ENCODE measurements at regions not wholly inside any gene's neighbourhood (a gene's known extent, or its start where the extent isn't known, plus 50 kb on each side); places are given as distances from the start of the nearest gene placed in this dataset.

- H3K4me1 ChIP-seq (ENCODE audit: control insufficient read depth, insufficient read depth, low read length, unreplicated experiment), result no peaks in the 10 kb centered on the region
- no peaks in the 10 kb centered on the region for H3K79me2 ChIP-seq (ENCODE audit: control insufficient read depth, insufficient read depth, low read length, unreplicated experiment)
These were observed 480.0 kb downstream of the TAF11L14 start for GRCh38 chr5:18114151-18114757.

DNA sequence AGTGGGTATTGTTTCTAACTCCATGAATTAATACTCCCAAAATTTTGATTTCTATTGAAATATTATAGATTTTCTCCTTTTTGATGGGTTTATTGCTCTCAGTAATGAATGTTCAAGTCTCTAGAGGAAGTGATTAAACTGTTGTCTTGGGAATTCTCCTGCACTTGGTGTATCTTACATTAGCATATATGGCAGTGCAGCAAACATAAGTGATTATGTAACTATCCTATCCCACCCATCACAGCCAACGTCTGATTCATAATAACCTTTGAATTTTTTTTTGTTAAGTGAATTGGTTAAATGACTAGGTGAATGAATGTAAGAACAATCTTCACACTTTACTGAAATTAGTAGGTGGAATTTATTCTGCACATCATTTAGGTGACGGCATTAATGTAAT lies 483.7 kb downstream of the TAF11L14 start:
- no peak overlapping the region for H3K4me3 ChIP-seq (ENCODE audit: low read depth, low read length)
- no peaks in the 10 kb centered on the region for H3K36me3 ChIP-seq (ENCODE audit: insufficient read depth, low read length)
- H3K79me2 ChIP-seq (ENCODE audit: control insufficient read depth, insufficient read depth, low read length, unreplicated experiment), result no peaks in the 10 kb centered on the region
- H3K4me1 ChIP-seq (ENCODE audit: control insufficient read depth, insufficient read depth, low read length, unreplicated experiment), result no peaks in the 10 kb centered on the region
- H3K27me3 ChIP-seq (ENCODE audit: insufficient read depth, low read length), result no peaks in the 10 kb centered on the region
- no peak overlapping the region for H2AFZ ChIP-seq (ENCODE audit: low read length, unreplicated experiment)
- no peak overlapping the region for H3K27ac ChIP-seq (ENCODE audit: low read depth, low read length)

More at GRCh38 chr5:18114151-18114757, 480.0 kb downstream of the TAF11L14 start:
- H3K27ac ChIP-seq (ENCODE audit: low read depth, low read length), result no peak overlapping the region
- no peaks in the 10 kb centered on the region for H3K27me3 ChIP-seq (ENCODE audit: insufficient read depth, low read length)
- H3K4me3 ChIP-seq (ENCODE audit: low read depth, low read length), result no peak overlapping the region
- H3K36me3 ChIP-seq (ENCODE audit: insufficient read depth, low read length), result no peaks in the 10 kb centered on the region
- H2AFZ ChIP-seq (ENCODE audit: low read length, unreplicated experiment), result no peak overlapping the region

DNA sequence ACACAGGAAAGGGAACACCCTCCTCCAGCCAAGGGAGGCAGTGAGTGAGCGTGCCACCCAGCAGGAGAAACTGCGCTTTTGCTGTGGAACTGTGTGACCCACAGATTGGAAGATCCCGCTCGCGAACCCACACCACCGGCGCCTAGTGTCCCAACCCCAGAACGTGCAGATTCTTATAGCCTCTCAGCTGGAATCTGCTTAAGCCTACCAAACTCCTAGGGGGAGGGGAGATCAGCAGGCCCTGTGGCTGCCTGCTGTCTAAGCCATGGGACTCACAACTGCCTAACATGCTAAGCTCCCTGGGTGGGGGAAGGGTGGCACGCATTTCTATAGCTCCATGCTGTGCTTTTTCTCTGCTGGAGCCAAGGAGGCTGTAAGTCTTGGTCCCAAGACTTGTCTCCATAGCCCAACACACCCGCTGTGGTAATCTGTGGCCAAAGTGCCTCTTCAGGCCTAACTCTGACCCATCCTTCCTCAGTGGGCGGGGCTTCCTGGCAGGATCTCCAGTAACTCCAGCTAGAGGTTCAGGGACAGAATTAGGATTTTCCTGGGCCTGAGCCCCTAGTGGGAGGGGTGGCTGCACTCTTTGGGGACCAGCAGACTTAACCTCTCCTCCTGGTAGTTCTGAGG lies 485.0 kb downstream of the TAF11L14 start:
- H3K27me3 ChIP-seq (ENCODE audit: insufficient read depth, low read length), result no peaks in the 10 kb centered on the region
- no peaks in the 10 kb centered on the region for H3K36me3 ChIP-seq (ENCODE audit: insufficient read depth, low read length)
- no peak overlapping the region for H3K4me3 ChIP-seq (ENCODE audit: low read depth, low read length)
- H3K27ac ChIP-seq (ENCODE audit: low read depth, low read length), result no peak overlapping the region
- no peak overlapping the region for H2AFZ ChIP-seq (ENCODE audit: low read length, unreplicated experiment)
- no peaks in the 10 kb centered on the region for H3K79me2 ChIP-seq (ENCODE audit: control insufficient read depth, insufficient read depth, low read length, unreplicated experiment)
- H3K4me1 ChIP-seq (ENCODE audit: control insufficient read depth, insufficient read depth, low read length, unreplicated experiment), result no peaks in the 10 kb centered on the region

DNA sequence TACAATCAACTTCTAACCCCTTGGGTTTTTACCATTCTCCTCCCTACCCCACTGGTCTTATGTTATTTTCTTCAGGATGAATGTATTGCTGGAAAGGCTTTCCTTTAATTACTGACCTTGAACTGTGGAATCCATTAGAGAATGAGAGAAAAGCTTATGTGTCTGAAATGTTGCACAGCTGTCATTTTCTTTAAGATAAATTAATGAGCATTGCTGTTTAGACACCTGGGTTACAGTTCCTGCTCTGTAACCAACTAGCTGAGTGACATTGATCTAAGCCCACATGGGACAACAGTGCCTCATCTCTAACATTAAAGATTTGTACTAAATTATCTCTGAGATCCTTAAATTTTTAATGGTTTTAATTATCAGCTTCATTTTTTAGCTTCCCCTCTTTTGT lies 507.0 kb downstream of the TAF11L14 start:
- Histone ChIP-seq H3K36me3 (ENCODE audit: insufficient read depth, low read length) (no peaks in the 10 kb centered on the region), H3K27me3 (ENCODE audit: insufficient read depth, low read length) (no peaks in the 10 kb centered on the region), H3K4me1 (ENCODE audit: control insufficient read depth, insufficient read depth, low read length, unreplicated experiment) (no peaks in the 10 kb centered on the region), H2AFZ (ENCODE audit: low read length, unreplicated experiment) (no peak overlapping the region), H3K27ac (ENCODE audit: low read depth, low read length) (no peak overlapping the region), H3K79me2 (ENCODE audit: control insufficient read depth, insufficient read depth, low read length, unreplicated experiment) (no peaks in the 10 kb centered on the region), H3K4me3 (ENCODE audit: low read depth, low read length) (no peak overlapping the region)

GRCh38 chr5:18142831-18143230 lies 508.6 kb downstream of the TAF11L14 start:
- no peaks in the 10 kb centered on the region for H3K79me2 ChIP-seq (ENCODE audit: control insufficient read depth, insufficient read depth, low read length, unreplicated experiment)
- H3K27me3 ChIP-seq (ENCODE audit: insufficient read depth, low read length), result no peaks in the 10 kb centered on the region
- H3K4me3 ChIP-seq (ENCODE audit: low read depth, low read length), result no peak overlapping the region
- no peak overlapping the region for H3K27ac ChIP-seq (ENCODE audit: low read depth, low read length)
- no peak overlapping the region for H2AFZ ChIP-seq (ENCODE audit: low read length, unreplicated experiment)
- H3K4me1 ChIP-seq (ENCODE audit: control insufficient read depth, insufficient read depth, low read length, unreplicated experiment), result no peaks in the 10 kb centered on the region
- H3K36me3 ChIP-seq (ENCODE audit: insufficient read depth, low read length), result no peaks in the 10 kb centered on the region

GRCh38 chr5:18152671-18153070 lies 518.4 kb downstream of the TAF11L14 start:
- Histone ChIP-seq H3K4me3 (ENCODE audit: low read depth, low read length) (no peak overlapping the region), H2AFZ (ENCODE audit: low read length, unreplicated experiment) (no peak overlapping the region), H3K27me3 (ENCODE audit: insufficient read depth, low read length) (no peaks in the 10 kb centered on the region), H3K4me1 (ENCODE audit: control insufficient read depth, insufficient read depth, low read length, unreplicated experiment) (no peaks in the 10 kb centered on the region), H3K27ac (ENCODE audit: low read depth, low read length) (no peak overlapping the region), H3K79me2 (ENCODE audit: control insufficient read depth, insufficient read depth, low read length, unreplicated experiment) (no peaks in the 10 kb centered on the region), H3K36me3 (ENCODE audit: insufficient read depth, low read length) (no peaks in the 10 kb centered on the region)

DNA sequence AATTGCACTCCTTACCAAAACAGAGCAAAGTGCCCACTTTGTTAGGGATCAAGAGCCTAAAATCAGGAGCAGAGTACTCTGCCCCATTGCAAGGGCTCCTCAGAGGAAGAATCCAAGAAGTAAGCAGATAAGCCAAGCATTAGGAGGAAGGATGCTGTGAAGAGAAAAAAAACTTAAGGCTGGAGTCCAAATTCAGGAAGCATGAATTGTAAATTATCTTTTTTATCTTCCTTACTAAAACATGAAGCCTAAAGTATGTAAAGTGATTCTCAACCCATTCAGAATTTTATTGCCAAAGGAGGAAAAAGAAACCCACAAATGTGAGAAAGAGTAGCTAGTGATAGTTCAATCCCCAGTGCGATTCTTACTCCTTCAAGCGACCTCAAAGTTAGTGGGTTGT lies 523.9 kb downstream of the TAF11L14 start:
- H3K27me3 ChIP-seq (ENCODE audit: insufficient read depth, low read length), result no peaks in the 10 kb centered on the region
- H3K4me3 ChIP-seq (ENCODE audit: low read depth, low read length), result no peak overlapping the region
- H3K4me1 ChIP-seq (ENCODE audit: control insufficient read depth, insufficient read depth, low read length, unreplicated experiment), result no peaks in the 10 kb centered on the region
- no peaks in the 10 kb centered on the region for H3K36me3 ChIP-seq (ENCODE audit: insufficient read depth, low read length)
- H3K79me2 ChIP-seq (ENCODE audit: control insufficient read depth, insufficient read depth, low read length, unreplicated experiment), result no peaks in the 10 kb centered on the region
- no peak overlapping the region for H2AFZ ChIP-seq (ENCODE audit: low read length, unreplicated experiment)
- no peak overlapping the region for H3K27ac ChIP-seq (ENCODE audit: low read depth, low read length)

GRCh38 chr5:18159331-18159730 lies 525.1 kb downstream of the TAF11L14 start:
- Histone ChIP-seq H3K79me2 (ENCODE audit: control insufficient read depth, insufficient read depth, low read length, unreplicated experiment) (no peaks in the 10 kb centered on the region), H3K36me3 (ENCODE audit: insufficient read depth, low read length) (no peaks in the 10 kb centered on the region), H3K4me1 (ENCODE audit: control insufficient read depth, insufficient read depth, low read length, unreplicated experiment) (no peaks in the 10 kb centered on the region), H3K27ac (ENCODE audit: low read depth, low read length) (no peak overlapping the region), H3K4me3 (ENCODE audit: low read depth, low read length) (no peak overlapping the region), H3K27me3 (ENCODE audit: insufficient read depth, low read length) (no peaks in the 10 kb centered on the region), H2AFZ (ENCODE audit: low read length, unreplicated experiment) (no peak overlapping the region)

- no peak overlapping the region for H3K4me3 ChIP-seq (ENCODE audit: low read depth, low read length)
- H2AFZ ChIP-seq (ENCODE audit: low read length, unreplicated experiment), result no peak overlapping the region
- no peaks in the 10 kb centered on the region for H3K4me1 ChIP-seq (ENCODE audit: control insufficient read depth, insufficient read depth, low read length, unreplicated experiment)
- H3K79me2 ChIP-seq (ENCODE audit: control insufficient read depth, insufficient read depth, low read length, unreplicated experiment), result no peaks in the 10 kb centered on the region
- no peak overlapping the region for H3K27ac ChIP-seq (ENCODE audit: low read depth, low read length)
- H3K27me3 ChIP-seq (ENCODE audit: insufficient read depth, low read length), result no peaks in the 10 kb centered on the region
- no peaks in the 10 kb centered on the region for H3K36me3 ChIP-seq (ENCODE audit: insufficient read depth, low read length)
These were observed 537.4 kb downstream of the TAF11L14 start for GRCh38 chr5:18171684-18172083.

GRCh38 chr5:18179579-18179978 lies 545.3 kb downstream of the TAF11L14 start:
- Histone ChIP-seq H3K4me3 (ENCODE audit: low read depth, low read length) (no peak overlapping the region), H3K27ac (ENCODE audit: low read depth, low read length) (no peak overlapping the region), H3K36me3 (ENCODE audit: insufficient read depth, low read length) (no peaks in the 10 kb centered on the region), H2AFZ (ENCODE audit: low read length, unreplicated experiment) (no peak overlapping the region), H3K27me3 (ENCODE audit: insufficient read depth, low read length) (0 out of 2 replicates have a peak, but pooled peaks cover 10% of the 10 kb centered on the region), H3K79me2 (ENCODE audit: control insufficient read depth, insufficient read depth, low read length, unreplicated experiment) (no peaks in the 10 kb centered on the region), H3K4me1 (ENCODE audit: control insufficient read depth, insufficient read depth, low read length, unreplicated experiment) (no peaks in the 10 kb centered on the region)

DNA sequence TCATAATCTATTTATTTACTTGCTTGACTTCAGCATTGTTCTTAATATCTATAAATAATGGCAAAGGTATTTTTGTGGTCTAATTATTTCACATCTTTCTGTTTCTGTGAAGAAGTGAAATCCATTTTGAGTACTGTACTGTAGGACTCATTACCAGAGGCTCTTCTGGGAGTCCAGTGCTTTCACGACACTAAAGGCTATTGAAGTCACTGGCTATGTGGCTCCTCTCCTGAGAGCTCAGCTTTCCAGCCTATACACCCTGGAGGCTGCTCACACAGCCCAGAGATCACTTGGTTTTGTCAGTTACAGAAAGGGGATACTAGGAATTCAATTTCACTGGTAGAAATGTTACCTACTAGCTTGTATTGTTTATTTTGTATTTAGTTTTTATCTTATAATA lies 547.3 kb downstream of the TAF11L14 start:
- Histone ChIP-seq H3K27ac (ENCODE audit: low read depth, low read length) (no peak overlapping the region), H3K79me2 (ENCODE audit: control insufficient read depth, insufficient read depth, low read length, unreplicated experiment) (no peaks in the 10 kb centered on the region), H3K4me1 (ENCODE audit: control insufficient read depth, insufficient read depth, low read length, unreplicated experiment) (no peaks in the 10 kb centered on the region), H3K4me3 (ENCODE audit: low read depth, low read length) (no peak overlapping the region), H3K36me3 (ENCODE audit: insufficient read depth, low read length) (no peaks in the 10 kb centered on the region), H2AFZ (ENCODE audit: low read length, unreplicated experiment) (no peak overlapping the region), H3K27me3 (ENCODE audit: insufficient read depth, low read length) (0 out of 2 replicates have a peak, but pooled peaks cover 10% of the 10 kb centered on the region)
